Stomach (tissue), 8 donors: ENCODE measurements at regions not wholly inside any gene's neighbourhood (a gene's known extent, or its start where the extent isn't known, plus 50 kb on each side); places are given as distances from the start of the nearest gene placed in this dataset.

Experiments
- DNase-seq, 2 donors: peaks; one replicate each; pipeline versions ENCODE4 v3.0.0 to v3.0.0-alpha.2; 2013 to 2019
- H3K27ac ChIP-seq, 5 donors: fragments of 200-600 bp in 4 of 5; sonication (generic) in 4 of 5; one replicate each; pipeline ENCODE4 v1.5.1; 2013 to 2019; ENCODE audit warnings: mild to moderate bottlenecking in 1 of 5, moderate library complexity in 1 of 5
- H3K27me3 ChIP-seq, 3 donors: fragments of 200-600 bp; sonication (generic); one replicate each; pipeline ENCODE4 v1.5.1; 2017 to 2019; ENCODE audit warnings: mixed run types in 1 of 3
- H3K36me3 ChIP-seq, 4 donors: fragments of 200-600 bp; sonication (generic); 1 replicate in 3 of 4; 2 replicates in 1 of 4; pipeline ENCODE4 v1.5.1; 2016 to 2019
- H3K4me1 ChIP-seq, 4 donors: fragments of 200-600 bp; sonication (generic); one replicate each; pipeline ENCODE4 v1.5.1; 2016 to 2019
- H3K4me3 ChIP-seq, 4 donors: fragments of 200-600 bp; sonication (generic) in 3 of 4; one replicate each; pipeline ENCODE4 v1.5.1; 2016 to 2019; ENCODE audit warnings: mild to moderate bottlenecking in 1 of 4
- H3K9me3 ChIP-seq, 4 donors: fragments of 200-600 bp; sonication (generic); one replicate each; pipeline ENCODE4 v1.5.1; 2016 to 2019
- CTCF ChIP-seq, 7 experiments: fragments of 450-650 bp in 4 of 7; fragments of 200-600 bp in 3 of 7; sonication (generic) in 3 of 7; IDR thresholded peaks; one replicate each; pipeline ENCODE4 v1.5.1; 2016 to 2019; ENCODE audit warnings: antibody characterized with exemption in 7 of 7, control low read depth in 2 of 7, mild to moderate bottlenecking in 1 of 7
- EP300 ChIP-seq: sonication (generic); formaldehyde crosslinking; IDR thresholded peaks from one replicate; pipeline ENCODE4 v1.6.1; 2017; ENCODE audit warnings: antibody characterized with exemption
- POLR2A ChIP-seq, 4 donors: fragments of 450-650 bp; IDR thresholded peaks; one replicate each; pipeline ENCODE4 v1.6.1; 2016; ENCODE audit warnings: antibody characterized with exemption in 4 of 4, control low read depth in 2 of 4, mild to moderate bottlenecking in 1 of 4, moderate library complexity in 1 of 4
- POLR2AphosphoS5 ChIP-seq, 3 donors: sonication (generic); formaldehyde crosslinking; IDR thresholded peaks; one replicate each; pipeline ENCODE4 v1.6.1; 2016; ENCODE audit warnings: antibody characterized with exemption in 3 of 3
- WGBS, 5 donors: extraction: QIAGEN DNeasy Blood & Tissue Kit in 3 of 5; methylation state at CpG; one replicate each; pipeline versions ENCODE4 v1.1.5 to v1.1.7; 2013 to 2018; 5-methylcytosine and 5-hydroxymethylcytosine counted together
- intact Hi-C: fragments of 100-400 bp; cut with DNase I; formaldehyde crosslinking; loops from one replicate; pipeline ENCODE4 v1.15.1; 2023; ENCODE audit warnings: low total_unique reads
- donor health status: healthy with polysubstance abuse.
- donor health status: Bipolar disorder and iron deficiency.
- donor health status: healthy.

- H3K4me3 ChIP-seq: no peak overlapping the region
- H3K27me3 ChIP-seq: no peaks in the 10 kb centered on the region
- intact Hi-C loops: no loop called here
- H3K27ac ChIP-seq: no peak overlapping the region
- WGBS, 5 donors: 84 to 87% (median 86%) methylated on average over 6 of the region's 6 CpGs
- H3K36me3 ChIP-seq: no peaks in the 10 kb centered on the region
- no peaks in the 10 kb centered on the region for H3K9me3 ChIP-seq
- DNase-seq: no peak
- H3K4me1 ChIP-seq: no peaks in the 10 kb centered on the region
- no peak for TF ChIP-seq POLR2A (IDR thresholded peaks at IDR 0.05)
- TF ChIP-seq POLR2AphosphoS5 (IDR thresholded peaks at IDR 0.05): no peak
- no peak for TF ChIP-seq CTCF (IDR thresholded peaks at IDR 0.05)
- no peak for TF ChIP-seq EP300
Observed at GRCh38 chr12:29962276-29963035, 178.7 kb upstream of the TMTC1 start.

- TF ChIP-seq POLR2AphosphoS5 (IDR thresholded peaks at IDR 0.05) (no peak), CTCF (IDR thresholded peaks at IDR 0.05) (no peak), POLR2A (IDR thresholded peaks at IDR 0.05) (no peak), EP300 (no peak)
- WGBS, 5 donors: 50 to 88% (median 85%) methylated on average over 4 of the region's 4 CpGs
- Histone ChIP-seq H3K36me3 (no peaks in the 10 kb centered on the region), H3K4me1 (no peaks in the 10 kb centered on the region), H3K27ac (no peak overlapping the region), H3K27me3 (no peaks in the 10 kb centered on the region), H3K4me3 (no peak overlapping the region), H3K9me3 (no peaks in the 10 kb centered on the region)
- no peak for DNase-seq
- intact Hi-C loops: no loop called here
Observed at GRCh38 chr12:29961231-29961630, 177.5 kb upstream of the TMTC1 start.

- Histone ChIP-seq H3K36me3 (no peaks in the 10 kb centered on the region), H3K4me3 (no peak overlapping the region), H3K4me1 (no peaks in the 10 kb centered on the region), H3K27me3 (no peaks in the 10 kb centered on the region), H3K27ac (no peak overlapping the region), H3K9me3 (no peaks in the 10 kb centered on the region)
- intact Hi-C loops: no loop called here
- WGBS, 5 donors: 48 to 65% (median 53%) methylated on average over 2 of the region's 2 CpGs
- DNase-seq: no peak
- TF ChIP-seq EP300 (no peak), POLR2AphosphoS5 (IDR thresholded peaks at IDR 0.05) (no peak)
Observed at GRCh38 chr12:29960122-29960521, 176.4 kb upstream of the TMTC1 start.

- Histone ChIP-seq H3K27ac (no peak overlapping the region), H3K27me3 (no peaks in the 10 kb centered on the region), H3K4me1 (no peaks in the 10 kb centered on the region), H3K9me3 (no peaks in the 10 kb centered on the region), H3K36me3 (no peaks in the 10 kb centered on the region), H3K4me3 (no peak overlapping the region)
- 61 to 80% (median 71%) methylated on average over 2 of the region's 2 CpGs for WGBS, 5 donors
- peak in 1 of 2 donors; percentile 20 for DNase-seq
- TF ChIP-seq EP300 (no peak), POLR2A (IDR thresholded peaks at IDR 0.05) (no peak)
- intact Hi-C loops: no loop called here
Observed at GRCh38 chr12:29957835-29958234, 174.1 kb upstream of the TMTC1 start.

- intact Hi-C loops: no loop called here
- Histone ChIP-seq H3K4me1 (no peaks in the 10 kb centered on the region), H3K9me3 (peaks cover 0 to under 1% (median 0%) of the 10 kb centered on the region in 4 donors), H3K36me3 (no peaks in the 10 kb centered on the region), H3K4me3 (no peak overlapping the region), H3K27me3 (no peaks in the 10 kb centered on the region), H3K27ac (no peak overlapping the region)
- no peak for DNase-seq
- TF ChIP-seq CTCF (IDR thresholded peaks at IDR 0.05) (no peak), EP300 (no peak), POLR2A (IDR thresholded peaks at IDR 0.05) (no peak), POLR2AphosphoS5 (IDR thresholded peaks at IDR 0.05) (no peak)
- WGBS, 5 donors: 62 to 73% (median 69%) methylated on average over 5 of the region's 5 CpGs
Observed at GRCh38 chr12:29945904-29946303, 162.2 kb upstream of the TMTC1 start.
